ENCODE measurements at regions not wholly inside any gene's neighbourhood (a gene's known extent, or its start where the extent isn't known, plus 50 kb on each side); places are given as distances from the start of the nearest gene placed in this dataset.

DNA sequence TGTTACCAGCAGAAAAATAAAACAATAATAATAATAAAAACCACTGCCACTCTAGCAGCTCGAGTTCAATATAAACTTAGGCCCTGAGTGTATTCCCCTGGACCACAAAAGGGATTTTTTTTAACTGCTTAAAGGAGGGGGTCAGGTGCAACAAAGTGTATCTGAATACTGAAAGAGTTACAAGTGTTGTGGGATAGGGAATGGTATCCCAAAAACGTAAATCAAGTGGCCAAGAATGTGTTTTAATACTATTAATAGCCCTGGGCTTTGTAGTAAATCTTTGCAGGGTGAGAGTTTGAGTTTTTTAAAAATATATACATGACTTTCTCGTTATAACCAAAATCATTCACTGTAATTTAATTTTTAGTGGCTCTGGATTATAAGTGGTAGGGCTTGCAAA is 860.1 kb upstream of the INTU start:
- Histone ChIP-seq H3K79me2 (ENCODE audit: low read length) (no peaks in the 10 kb centered on the region), H4K20me1 (ENCODE audit: insufficient read depth, low read length) (no peaks in the 10 kb centered on the region), H3K27ac (ENCODE audit: low read length) (no peak overlapping the region), H3K9ac (ENCODE audit: low read length) (no peak overlapping the region), H3K9me3 (ENCODE audit: insufficient read depth, low read length) (no peaks in the 10 kb centered on the region), H3K36me3 (replicated peaks; ENCODE audit: low read depth, low read length) (no peaks in the 10 kb centered on the region), H2AFZ (ENCODE audit: low read depth, low read length) (no peak overlapping the region), H3K27me3 (ENCODE audit: low read depth, low read length) (no peaks in the 10 kb centered on the region), H3K4me1 (ENCODE audit: low read length) (no peaks in the 10 kb centered on the region), H3K4me2 (ENCODE audit: low read length) (no peak overlapping the region), H3K4me3 (ENCODE audit: low read length) (no peak overlapping the region)
- TF ChIP-seq, protein P1, sequence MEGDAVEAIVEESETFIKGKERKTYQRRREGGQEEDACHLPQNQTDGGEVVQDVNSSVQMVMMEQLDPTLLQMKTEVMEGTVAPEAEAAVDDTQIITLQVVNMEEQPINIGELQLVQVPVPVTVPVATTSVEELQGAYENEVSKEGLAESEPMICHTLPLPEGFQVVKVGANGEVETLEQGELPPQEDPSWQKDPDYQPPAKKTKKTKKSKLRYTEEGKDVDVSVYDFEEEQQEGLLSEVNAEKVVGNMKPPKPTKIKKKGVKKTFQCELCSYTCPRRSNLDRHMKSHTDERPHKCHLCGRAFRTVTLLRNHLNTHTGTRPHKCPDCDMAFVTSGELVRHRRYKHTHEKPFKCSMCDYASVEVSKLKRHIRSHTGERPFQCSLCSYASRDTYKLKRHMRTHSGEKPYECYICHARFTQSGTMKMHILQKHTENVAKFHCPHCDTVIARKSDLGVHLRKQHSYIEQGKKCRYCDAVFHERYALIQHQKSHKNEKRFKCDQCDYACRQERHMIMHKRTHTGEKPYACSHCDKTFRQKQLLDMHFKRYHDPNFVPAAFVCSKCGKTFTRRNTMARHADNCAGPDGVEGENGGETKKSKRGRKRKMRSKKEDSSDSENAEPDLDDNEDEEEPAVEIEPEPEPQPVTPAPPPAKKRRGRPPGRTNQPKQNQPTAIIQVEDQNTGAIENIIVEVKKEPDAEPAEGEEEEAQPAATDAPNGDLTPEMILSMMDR (IDR thresholded peaks at IDR 0.05; ENCODE audit: low read depth, low read length), result no peak
- no peak for TF ChIP-seq EZH2phosphoT487 (IDR thresholded peaks at IDR 0.05; ENCODE audit: low read depth)

- Histone ChIP-seq H3K27ac (ENCODE audit: low read length) (no peak overlapping the region), H3K79me2 (ENCODE audit: low read length) (no peaks in the 10 kb centered on the region), H3K27me3 (ENCODE audit: low read depth, low read length) (no peaks in the 10 kb centered on the region), H3K36me3 (replicated peaks; ENCODE audit: low read depth, low read length) (no peaks in the 10 kb centered on the region), H4K20me1 (ENCODE audit: insufficient read depth, low read length) (no peaks in the 10 kb centered on the region), H3K4me2 (ENCODE audit: low read length) (no peak overlapping the region), H2AFZ (ENCODE audit: low read depth, low read length) (no peak overlapping the region), H3K9ac (ENCODE audit: low read length) (no peak overlapping the region), H3K9me3 (ENCODE audit: insufficient read depth, low read length) (no peaks in the 10 kb centered on the region), H3K4me1 (ENCODE audit: low read length) (peaks cover 8% of the 10 kb centered on the region), H3K4me3 (ENCODE audit: low read length) (no peak overlapping the region)
- TF ChIP-seq EZH2phosphoT487 (IDR thresholded peaks at IDR 0.05; ENCODE audit: low read depth), result no peak
- TF ChIP-seq, protein P1 (IDR thresholded peaks at IDR 0.05; ENCODE audit: low read depth, low read length), result no peak
Measured at GRCh38 chr4:126775485-126776106, 857.2 kb upstream of the INTU start.

GRCh38 chr4:126776361-126776760 is 856.4 kb upstream of the INTU start:
- no peak overlapping the region for H3K4me3 ChIP-seq (ENCODE audit: low read length)
- H3K9ac ChIP-seq (ENCODE audit: low read length), result no peak overlapping the region
- no peak overlapping the region for H2AFZ ChIP-seq (ENCODE audit: low read depth, low read length)

DNA sequence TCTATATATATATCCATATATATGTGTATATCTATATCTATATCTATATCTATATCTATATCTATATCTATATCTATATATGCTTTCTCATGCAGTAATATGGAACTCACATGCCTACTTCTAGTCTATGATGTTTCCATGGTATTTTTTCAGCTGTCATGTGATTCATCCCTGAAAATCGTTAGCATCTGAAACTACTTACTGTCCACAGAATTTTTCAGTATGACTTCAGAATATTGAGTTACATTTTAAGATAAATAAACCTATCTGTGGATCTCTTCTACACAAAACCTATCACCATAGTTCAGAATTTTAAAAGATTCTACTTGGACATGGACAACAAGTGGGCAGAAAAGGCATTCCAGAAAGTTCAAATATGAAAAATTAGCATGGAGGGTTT is 855.1 kb upstream of the INTU start:
- H3K4me2 ChIP-seq (ENCODE audit: low read length), result no peak overlapping the region

More at GRCh38 chr4:126776361-126776760, 856.4 kb upstream of the INTU start:
- Histone ChIP-seq H3K4me2 (ENCODE audit: low read length) (no peak overlapping the region), H3K36me3 (replicated peaks; ENCODE audit: low read depth, low read length) (no peaks in the 10 kb centered on the region), H4K20me1 (ENCODE audit: insufficient read depth, low read length) (no peaks in the 10 kb centered on the region), H3K4me1 (ENCODE audit: low read length) (peaks cover 8% of the 10 kb centered on the region), H3K79me2 (ENCODE audit: low read length) (no peaks in the 10 kb centered on the region), H3K27ac (ENCODE audit: low read length) (no peak overlapping the region), H3K27me3 (ENCODE audit: low read depth, low read length) (no peaks in the 10 kb centered on the region), H3K9me3 (ENCODE audit: insufficient read depth, low read length) (no peaks in the 10 kb centered on the region)
- TF ChIP-seq, protein P1 (IDR thresholded peaks at IDR 0.05; ENCODE audit: low read depth, low read length), result no peak
- no peak for TF ChIP-seq EZH2phosphoT487 (IDR thresholded peaks at IDR 0.05; ENCODE audit: low read depth)

More for the DNA sequence above, 855.1 kb upstream of the INTU start:
- H3K79me2 ChIP-seq (ENCODE audit: low read length), result no peaks in the 10 kb centered on the region
- TF ChIP-seq, protein P1 (IDR thresholded peaks at IDR 0.05; ENCODE audit: low read depth, low read length), result no peak
- no peak for TF ChIP-seq EZH2phosphoT487 (IDR thresholded peaks at IDR 0.05; ENCODE audit: low read depth)
- no peaks in the 10 kb centered on the region for H3K36me3 ChIP-seq (replicated peaks; ENCODE audit: low read depth, low read length)
- no peak overlapping the region for H2AFZ ChIP-seq (ENCODE audit: low read depth, low read length)
- no peak overlapping the region for H3K27ac ChIP-seq (ENCODE audit: low read length)
- H3K27me3 ChIP-seq (ENCODE audit: low read depth, low read length), result no peaks in the 10 kb centered on the region
- peaks cover 8% of the 10 kb centered on the region for H3K4me1 ChIP-seq (ENCODE audit: low read length)
- H4K20me1 ChIP-seq (ENCODE audit: insufficient read depth, low read length), result no peaks in the 10 kb centered on the region
- H3K9me3 ChIP-seq (ENCODE audit: insufficient read depth, low read length), result no peaks in the 10 kb centered on the region
- no peak overlapping the region for H3K9ac ChIP-seq (ENCODE audit: low read length)
- no peak overlapping the region for H3K4me3 ChIP-seq (ENCODE audit: low read length)
